ENCODE measurements at regions not wholly inside any gene's neighbourhood (a gene's known extent, or its start where the extent isn't known, plus 50 kb on each side); places are given as distances from the start of the nearest gene placed in this dataset.

DNA sequence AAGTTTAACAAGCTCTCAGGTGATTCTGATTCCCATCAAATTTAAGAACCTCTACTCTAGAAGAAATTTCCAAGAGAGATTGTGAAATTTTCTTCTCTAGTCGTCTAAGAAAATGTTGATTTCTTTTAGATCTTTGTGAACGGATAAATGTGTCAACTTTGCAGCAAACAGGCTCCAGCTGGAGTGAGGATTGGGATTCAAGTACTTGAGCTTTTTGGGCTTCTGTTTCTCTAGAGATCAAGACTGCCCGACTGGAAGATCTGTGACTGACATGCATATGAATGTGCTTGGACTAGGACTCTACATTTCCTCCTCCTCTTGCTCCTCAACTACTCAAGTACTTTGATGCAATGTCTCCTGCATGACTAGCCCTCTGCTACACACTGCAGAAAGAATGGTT, 388.3 kb downstream of the TMEM38B start:
- TF ChIP-seq, protein P1, sequence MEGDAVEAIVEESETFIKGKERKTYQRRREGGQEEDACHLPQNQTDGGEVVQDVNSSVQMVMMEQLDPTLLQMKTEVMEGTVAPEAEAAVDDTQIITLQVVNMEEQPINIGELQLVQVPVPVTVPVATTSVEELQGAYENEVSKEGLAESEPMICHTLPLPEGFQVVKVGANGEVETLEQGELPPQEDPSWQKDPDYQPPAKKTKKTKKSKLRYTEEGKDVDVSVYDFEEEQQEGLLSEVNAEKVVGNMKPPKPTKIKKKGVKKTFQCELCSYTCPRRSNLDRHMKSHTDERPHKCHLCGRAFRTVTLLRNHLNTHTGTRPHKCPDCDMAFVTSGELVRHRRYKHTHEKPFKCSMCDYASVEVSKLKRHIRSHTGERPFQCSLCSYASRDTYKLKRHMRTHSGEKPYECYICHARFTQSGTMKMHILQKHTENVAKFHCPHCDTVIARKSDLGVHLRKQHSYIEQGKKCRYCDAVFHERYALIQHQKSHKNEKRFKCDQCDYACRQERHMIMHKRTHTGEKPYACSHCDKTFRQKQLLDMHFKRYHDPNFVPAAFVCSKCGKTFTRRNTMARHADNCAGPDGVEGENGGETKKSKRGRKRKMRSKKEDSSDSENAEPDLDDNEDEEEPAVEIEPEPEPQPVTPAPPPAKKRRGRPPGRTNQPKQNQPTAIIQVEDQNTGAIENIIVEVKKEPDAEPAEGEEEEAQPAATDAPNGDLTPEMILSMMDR (IDR thresholded peaks at IDR 0.05) = no peak
- TF ChIP-seq POLR2A (IDR thresholded peaks at IDR 0.05) = no peak
- TF ChIP-seq EP300 (IDR thresholded peaks at IDR 0.05) = no peak
